ENCODE measurements at regions not wholly inside any gene's neighbourhood (a gene's known extent, or its start where the extent isn't known, plus 50 kb on each side); places are given as distances from the start of the nearest gene placed in this dataset.
"Not testable (repeated sequence)": the region's sequence is repeated elsewhere in the genome, so short reads cannot be mapped to it uniquely, and the experiment has no call there.

GRCh38 chr5:56763711-56764466 is 51.5 kb upstream of the MAP3K1 start:
- no peak for DNase-seq (ENCODE audit: low spot score)

- DNase-seq (ENCODE audit: low spot score): no peak
Observed at GRCh38 chr5:56763182-56763581, 52.2 kb upstream of the MAP3K1 start.

- no peak for DNase-seq (ENCODE audit: low spot score)
Observed at GRCh38 chr5:56761151-56761885, 54.0 kb upstream of the MAP3K1 start.

- DNase-seq (ENCODE audit: low spot score): no peak
Observed at GRCh38 chr5:56760723-56761122, 54.6 kb upstream of the MAP3K1 start.

GRCh38 chr5:56759521-56760216 is 55.7 kb upstream of the MAP3K1 start:
- DNase-seq (ENCODE audit: low spot score): no peak

- no peak for DNase-seq (ENCODE audit: low spot score)
Observed at GRCh38 chr5:56757077-56757476, 58.3 kb upstream of the MAP3K1 start.

GRCh38 chr5:56755036-56755555 is 60.3 kb upstream of the MAP3K1 start:
- no peak for DNase-seq (ENCODE audit: low spot score)

- DNase-seq (ENCODE audit: low spot score): not testable (repeated sequence)
Observed at GRCh38 chr5:56753588-56753987, 61.8 kb upstream of the MAP3K1 start.

GRCh38 chr5:56751572-56752313 is 63.6 kb upstream of the MAP3K1 start:
- DNase-seq (ENCODE audit: low spot score): no peak

GRCh38 chr5:56749842-56750241 is 65.5 kb upstream of the MAP3K1 start:
- no peak for DNase-seq (ENCODE audit: low spot score)

- DNase-seq (ENCODE audit: low spot score): no peak
Observed at GRCh38 chr5:56746553-56747339, 68.6 kb upstream of the MAP3K1 start.

- DNase-seq (ENCODE audit: low spot score): no peak
Observed at GRCh38 chr5:56745864-56746263, 69.5 kb upstream of the MAP3K1 start.

- DNase-seq (ENCODE audit: low spot score): no peak
Observed at GRCh38 chr5:56740868-56741267, 74.5 kb upstream of the MAP3K1 start.

- DNase-seq (ENCODE audit: low spot score): no peak
Observed at GRCh38 chr5:56739990-56740389, 75.4 kb upstream of the MAP3K1 start.

- DNase-seq (ENCODE audit: low spot score): no peak
Observed at GRCh38 chr5:56737951-56738606, 77.3 kb upstream of the MAP3K1 start.

GRCh38 chr5:56737002-56737621 is 78.2 kb upstream of the MAP3K1 start:
- DNase-seq (ENCODE audit: low spot score): no peak

GRCh38 chr5:56735849-56736641 is 79.3 kb upstream of the MAP3K1 start:
- no peak for DNase-seq (ENCODE audit: low spot score)

- DNase-seq (ENCODE audit: low spot score): no peak
Observed at GRCh38 chr5:56734091-56734694, 81.2 kb upstream of the MAP3K1 start.

- no peak for DNase-seq (ENCODE audit: low spot score)
Observed at GRCh38 chr5:56733580-56733979, 81.8 kb upstream of the MAP3K1 start.
